ENCODE measurements at regions not wholly inside any gene's neighbourhood (a gene's known extent, or its start where the extent isn't known, plus 50 kb on each side); places are given as distances from the start of the nearest gene placed in this dataset.

DNA sequence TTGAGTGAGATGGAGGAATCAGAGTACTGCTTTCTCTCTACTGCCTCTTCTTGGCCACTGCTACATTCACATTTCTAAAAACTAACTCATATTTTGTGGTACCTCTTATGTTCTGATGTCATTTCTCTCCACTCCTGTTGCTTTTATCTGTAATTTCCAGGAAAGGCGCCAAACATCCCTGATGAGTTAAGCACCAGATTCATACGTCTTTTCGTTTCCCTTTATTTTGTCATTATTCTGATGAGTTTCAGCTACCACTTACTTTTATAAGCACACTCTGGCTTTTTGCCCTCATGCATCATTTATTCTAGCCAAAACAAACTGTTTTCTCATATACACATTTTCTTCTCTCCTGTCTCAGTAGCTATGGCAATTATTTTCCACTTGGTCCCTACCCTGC, 680.0 kb downstream of the RNF144B start (continued):
- no peak for TF ChIP-seq CTCF (IDR thresholded peaks at IDR 0.05)
- TF ChIP-seq TCF12 (IDR thresholded peaks at IDR 0.05): no peak
- TF ChIP-seq MAX (IDR thresholded peaks at IDR 0.05; ENCODE audit: low read depth): no peak
- TF ChIP-seq RCOR1 (IDR thresholded peaks at IDR 0.05; ENCODE audit: low read length): no peak
- TF ChIP-seq GABPA (IDR thresholded peaks at IDR 0.05; ENCODE audit: low read depth): no peak
- TF ChIP-seq, protein P1, sequence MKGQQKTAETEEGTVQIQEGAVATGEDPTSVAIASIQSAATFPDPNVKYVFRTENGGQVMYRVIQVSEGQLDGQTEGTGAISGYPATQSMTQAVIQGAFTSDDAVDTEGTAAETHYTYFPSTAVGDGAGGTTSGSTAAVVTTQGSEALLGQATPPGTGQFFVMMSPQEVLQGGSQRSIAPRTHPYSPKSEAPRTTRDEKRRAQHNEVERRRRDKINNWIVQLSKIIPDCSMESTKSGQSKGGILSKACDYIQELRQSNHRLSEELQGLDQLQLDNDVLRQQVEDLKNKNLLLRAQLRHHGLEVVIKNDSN (IDR thresholded peaks at IDR 0.05; ENCODE audit: borderline replicate concordance, low read depth): no peak
- TF ChIP-seq MEF2A (IDR thresholded peaks at IDR 0.05; ENCODE audit: borderline replicate concordance, low read depth): no peak
- no peak for TF ChIP-seq JUND (IDR thresholded peaks at IDR 0.05)
- no peak for TF ChIP-seq RXRA (IDR thresholded peaks at IDR 0.05; ENCODE audit: borderline replicate concordance, low read depth)

- Histone ChIP-seq H3K4me2 (no peak overlapping the region), H2AFZ (ENCODE audit: low read depth) (no peak overlapping the region), H3K27ac (ENCODE audit: low read depth in 2 of 2, low read length in 1 of 2) (no peak overlapping the region), H4K20me1 (ENCODE audit: insufficient read depth) (no peaks in the 10 kb centered on the region), H3K27me3 (ENCODE audit: insufficient read depth) (no peaks in the 10 kb centered on the region), H3K4me3 (ENCODE audit: low read depth in 2 of 2, low read length in 1 of 2) (no peak overlapping the region), H3K4me1 (ENCODE audit: control insufficient read depth in 1 of 2, insufficient read depth in 2 of 2, low read depth in 1 of 2, low read length in 1 of 2) (no peaks in the 10 kb centered on the region), H3F3A (replicated peaks; ENCODE audit: insufficient read depth) (no peaks in the 10 kb centered on the region), H3K79me2 (ENCODE audit: insufficient read depth) (no peaks in the 10 kb centered on the region), H3K9me2 (no peaks in the 10 kb centered on the region; the same call in 1 of the 2 replicates), H3K36me3 (replicated peaks in 1 of 2; ENCODE audit: control insufficient read depth in 1 of 2, insufficient read depth in 2 of 2, low read length in 1 of 2) (no peaks in the 10 kb centered on the region), H3K9me3 (no peaks in the 10 kb centered on the region), H3K9ac (no peak overlapping the region)
- DNase-seq: no peak
- CTCF ChIA-PET: no interaction called here
- POLR2A ChIA-PET: no interaction called here
- TF ChIP-seq TCF12 (IDR thresholded peaks at IDR 0.05) (no peak), NRF1 (IDR thresholded peaks at IDR 0.05; ENCODE audit: low read depth, low read length) (no peak), RFX5 (IDR thresholded peaks at IDR 0.05; ENCODE audit: low read length) (no peak), JUND (IDR thresholded peaks at IDR 0.05) (no peak), SIN3A (IDR thresholded peaks at IDR 0.05; ENCODE audit: borderline replicate concordance, low read depth, low read length) (no peak), EP300 (IDR thresholded peaks at IDR 0.05; ENCODE audit: borderline replicate concordance in 1 of 2, low read depth in 1 of 2, low read length in 1 of 2) (no peak), CHD2 (IDR thresholded peaks at IDR 0.05; ENCODE audit: low read length, partially characterized antibody) (no peak), SMC3 (IDR thresholded peaks at IDR 0.05; ENCODE audit: low read depth, low read length) (no peak), RCOR1 (IDR thresholded peaks at IDR 0.05; ENCODE audit: low read length) (no peak), FOSL2 (IDR thresholded peaks at IDR 0.05; ENCODE audit: borderline replicate concordance, low read depth) (no peak), GATA2 (CRISPR knock-in tag; IDR thresholded peaks at IDR 0.05) (no peak), MXI1 (IDR thresholded peaks at IDR 0.05; ENCODE audit: low read depth, low read length) (no peak), POLR2AphosphoS5 (IDR thresholded peaks at IDR 0.05; ENCODE audit: low read depth, low read length) (no peak), MEF2A (IDR thresholded peaks at IDR 0.05; ENCODE audit: borderline replicate concordance, low read depth) (no peak), ELF1 (IDR thresholded peaks at IDR 0.05) (no peak), MAX (IDR thresholded peaks at IDR 0.05; ENCODE audit: low read depth) (no peak)
- TF ChIP-seq, protein P2, sequence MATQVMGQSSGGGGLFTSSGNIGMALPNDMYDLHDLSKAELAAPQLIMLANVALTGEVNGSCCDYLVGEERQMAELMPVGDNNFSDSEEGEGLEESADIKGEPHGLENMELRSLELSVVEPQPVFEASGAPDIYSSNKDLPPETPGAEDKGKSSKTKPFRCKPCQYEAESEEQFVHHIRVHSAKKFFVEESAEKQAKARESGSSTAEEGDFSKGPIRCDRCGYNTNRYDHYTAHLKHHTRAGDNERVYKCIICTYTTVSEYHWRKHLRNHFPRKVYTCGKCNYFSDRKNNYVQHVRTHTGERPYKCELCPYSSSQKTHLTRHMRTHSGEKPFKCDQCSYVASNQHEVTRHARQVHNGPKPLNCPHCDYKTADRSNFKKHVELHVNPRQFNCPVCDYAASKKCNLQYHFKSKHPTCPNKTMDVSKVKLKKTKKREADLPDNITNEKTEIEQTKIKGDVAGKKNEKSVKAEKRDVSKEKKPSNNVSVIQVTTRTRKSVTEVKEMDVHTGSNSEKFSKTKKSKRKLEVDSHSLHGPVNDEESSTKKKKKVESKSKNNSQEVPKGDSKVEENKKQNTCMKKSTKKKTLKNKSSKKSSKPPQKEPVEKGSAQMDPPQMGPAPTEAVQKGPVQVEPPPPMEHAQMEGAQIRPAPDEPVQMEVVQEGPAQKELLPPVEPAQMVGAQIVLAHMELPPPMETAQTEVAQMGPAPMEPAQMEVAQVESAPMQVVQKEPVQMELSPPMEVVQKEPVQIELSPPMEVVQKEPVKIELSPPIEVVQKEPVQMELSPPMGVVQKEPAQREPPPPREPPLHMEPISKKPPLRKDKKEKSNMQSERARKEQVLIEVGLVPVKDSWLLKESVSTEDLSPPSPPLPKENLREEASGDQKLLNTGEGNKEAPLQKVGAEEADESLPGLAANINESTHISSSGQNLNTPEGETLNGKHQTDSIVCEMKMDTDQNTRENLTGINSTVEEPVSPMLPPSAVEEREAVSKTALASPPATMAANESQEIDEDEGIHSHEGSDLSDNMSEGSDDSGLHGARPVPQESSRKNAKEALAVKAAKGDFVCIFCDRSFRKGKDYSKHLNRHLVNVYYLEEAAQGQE (IDR thresholded peaks at IDR 0.05; ENCODE audit: low read depth, low read length): no peak
- TF ChIP-seq, protein P3, sequence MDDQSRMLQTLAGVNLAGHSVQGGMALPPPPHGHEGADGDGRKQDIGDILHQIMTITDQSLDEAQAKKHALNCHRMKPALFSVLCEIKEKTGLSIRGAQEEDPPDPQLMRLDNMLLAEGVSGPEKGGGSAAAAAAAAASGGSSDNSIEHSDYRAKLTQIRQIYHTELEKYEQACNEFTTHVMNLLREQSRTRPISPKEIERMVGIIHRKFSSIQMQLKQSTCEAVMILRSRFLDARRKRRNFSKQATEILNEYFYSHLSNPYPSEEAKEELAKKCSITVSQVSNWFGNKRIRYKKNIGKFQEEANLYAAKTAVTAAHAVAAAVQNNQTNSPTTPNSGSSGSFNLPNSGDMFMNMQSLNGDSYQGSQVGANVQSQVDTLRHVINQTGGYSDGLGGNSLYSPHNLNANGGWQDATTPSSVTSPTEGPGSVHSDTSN (IDR thresholded peaks at IDR 0.05): no peak
- TF ChIP-seq, protein P4, sequence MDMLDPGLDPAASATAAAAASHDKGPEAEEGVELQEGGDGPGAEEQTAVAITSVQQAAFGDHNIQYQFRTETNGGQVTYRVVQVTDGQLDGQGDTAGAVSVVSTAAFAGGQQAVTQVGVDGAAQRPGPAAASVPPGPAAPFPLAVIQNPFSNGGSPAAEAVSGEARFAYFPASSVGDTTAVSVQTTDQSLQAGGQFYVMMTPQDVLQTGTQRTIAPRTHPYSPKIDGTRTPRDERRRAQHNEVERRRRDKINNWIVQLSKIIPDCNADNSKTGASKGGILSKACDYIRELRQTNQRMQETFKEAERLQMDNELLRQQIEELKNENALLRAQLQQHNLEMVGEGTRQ (IDR thresholded peaks at IDR 0.05; ENCODE audit: borderline replicate concordance, low read depth, low read length): no peak
- TF ChIP-seq, protein P1 (IDR thresholded peaks at IDR 0.05; ENCODE audit: borderline replicate concordance, low read depth): no peak
Measured at GRCh38 chr6:19070520-19070919, 683.4 kb downstream of the RNF144B start.
